ENCODE measurements at regions not wholly inside any gene's neighbourhood (a gene's known extent, or its start where the extent isn't known, plus 50 kb on each side); places are given as distances from the start of the nearest gene placed in this dataset.

DNA sequence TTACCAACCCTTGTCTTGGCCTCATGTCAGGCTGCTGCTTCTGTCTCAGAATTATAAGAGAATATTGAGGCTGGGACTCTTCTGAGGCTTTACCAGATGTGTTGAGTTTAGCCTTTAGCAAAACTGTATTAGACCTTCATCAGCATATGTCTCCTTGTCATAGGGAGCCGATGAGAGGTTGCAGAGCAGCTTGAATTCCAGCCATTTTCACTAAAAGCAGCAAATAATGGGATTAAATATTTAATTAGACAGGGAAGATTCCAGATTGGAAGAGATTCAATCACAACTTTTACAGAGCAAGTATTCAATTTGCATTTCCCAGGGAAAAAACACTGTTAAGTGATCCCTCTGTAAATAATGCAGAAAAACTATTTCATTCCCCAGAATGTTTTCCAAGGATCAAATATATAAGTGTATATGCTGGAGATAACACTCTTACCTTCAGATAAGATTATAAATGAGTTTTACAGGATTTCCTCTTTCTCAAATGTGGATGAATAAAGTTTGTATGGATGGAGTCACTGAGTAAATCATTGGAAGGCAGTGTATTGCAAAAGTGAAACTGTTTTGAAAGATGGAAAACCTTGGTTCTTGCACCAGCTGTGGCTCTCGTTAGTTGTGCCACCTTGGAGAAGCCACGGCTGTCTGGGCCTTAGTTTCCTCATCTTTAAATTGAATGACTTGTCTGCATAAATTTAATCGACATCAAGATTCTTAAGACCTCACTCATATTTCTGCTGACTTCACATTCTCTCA lies 466.4 kb upstream of the SGO1 start:
- FAIRE-seq = no peak

More for the DNA sequence above, 466.4 kb upstream of the SGO1 start:
- Histone ChIP-seq H3K23me2 (ENCODE audit: low read depth, low read length) (no peaks in the 10 kb centered on the region), H2BK12ac (ENCODE audit: low read depth, low read length) (no peak overlapping the region), H3K18ac (ENCODE audit: extremely low read depth, low read length) (no peak overlapping the region), H2AFZ (ENCODE audit: low read length) (0 out of 2 replicates have a peak overlapping the region, but pooled peaks have one; percentile 34), H2BK120ac (replicated peaks; ENCODE audit: low read depth, low read length) (no peak overlapping the region), H3K9ac (replicated peaks in 1 of 4; ENCODE audit: extremely low read depth in 1 of 4, low read depth in 3 of 4, low read length in 3 of 4) (no peak overlapping the region), H4K8ac (ENCODE audit: extremely low read depth, insufficient read depth, low read length) (no peak overlapping the region), H3K9me3 (ENCODE audit: insufficient read depth in 2 of 2, low read depth in 1 of 2, low read length in 1 of 2) (no peaks in the 10 kb centered on the region), H3K14ac (ENCODE audit: insufficient read length) (no peak overlapping the region), H3K4me2 (ENCODE audit: insufficient read depth in 1 of 2, low read depth in 2 of 2, low read length in 2 of 2) (no peak overlapping the region), H3K4me3 (ENCODE audit: extremely low read depth in 1 of 4, insufficient read depth in 2 of 4, low read depth in 3 of 4, low read length in 4 of 4) (no peak overlapping the region), H3K79me2 (ENCODE audit: control insufficient read depth in 1 of 2, insufficient read depth in 2 of 2, low read length in 2 of 2) (no peaks in the 10 kb centered on the region), H3K56ac (replicated peaks; ENCODE audit: insufficient read length, low read depth, low read length) (no peak overlapping the region), H3K79me1 (ENCODE audit: low read depth, low read length) (no peaks in the 10 kb centered on the region), H3K27me3 (replicated peaks in 1 of 4; ENCODE audit: control insufficient read depth in 3 of 4, extremely low read depth in 1 of 4, insufficient read depth in 3 of 4, low read length in 3 of 4) (no peaks in the 10 kb centered on the region), H2BK15ac (ENCODE audit: low read length) (no peak overlapping the region), H4K20me1 (replicated peaks in 1 of 2; ENCODE audit: control insufficient read depth in 1 of 2, insufficient read depth in 2 of 2, low read length in 2 of 2) (no peaks in the 10 kb centered on the region), H3K4me1 (replicated peaks in 1 of 4; ENCODE audit: control insufficient read depth in 3 of 4, insufficient read depth in 4 of 4, low read length in 3 of 4) (no peaks in the 10 kb centered on the region), H4K5ac (ENCODE audit: insufficient read length, low read depth, low read length) (no peak overlapping the region), H2AK5ac (ENCODE audit: low read depth, low read length) (no peak overlapping the region), H3K23ac (ENCODE audit: insufficient read length) (no peak overlapping the region), H2BK20ac (ENCODE audit: low read length) (no peak overlapping the region), H4K91ac (replicated peaks; ENCODE audit: insufficient read length, low read length) (no peak overlapping the region), H3K36me3 (ENCODE audit: control insufficient read depth in 2 of 4, insufficient read depth in 4 of 4, low read length in 3 of 4) (no peaks in the 10 kb centered on the region), H2BK5ac (ENCODE audit: low read depth, low read length) (no peak overlapping the region), H3K4ac (replicated peaks; ENCODE audit: insufficient read length, low read depth, low read length) (no peak overlapping the region), H3K27ac (ENCODE audit: low read depth, low read length) (no peak overlapping the region)
- no peak for TF ChIP-seq CEBPB (IDR thresholded peaks at IDR 0.05; ENCODE audit: low read depth, low read length)
- TF ChIP-seq EP300 (IDR thresholded peaks at IDR 0.05; ENCODE audit: borderline replicate concordance in 1 of 2, low read depth in 2 of 2, low read length in 2 of 2) = no peak
- no peak for TF ChIP-seq RXRA (IDR thresholded peaks at IDR 0.05; ENCODE audit: insufficient read depth, low read depth, low read length)
- no peak for TF ChIP-seq BCL11A (IDR thresholded peaks at IDR 0.05; ENCODE audit: low read depth in 2 of 2, low read length in 2 of 2)
- no peak for TF ChIP-seq SP1 (IDR thresholded peaks at IDR 0.05; ENCODE audit: low read depth, low read length)
- TF ChIP-seq CTBP2 (IDR thresholded peaks at IDR 0.05; ENCODE audit: borderline replicate concordance, insufficient read depth, insufficient read length, low read length) = no peak
- TF ChIP-seq, protein P1, sequence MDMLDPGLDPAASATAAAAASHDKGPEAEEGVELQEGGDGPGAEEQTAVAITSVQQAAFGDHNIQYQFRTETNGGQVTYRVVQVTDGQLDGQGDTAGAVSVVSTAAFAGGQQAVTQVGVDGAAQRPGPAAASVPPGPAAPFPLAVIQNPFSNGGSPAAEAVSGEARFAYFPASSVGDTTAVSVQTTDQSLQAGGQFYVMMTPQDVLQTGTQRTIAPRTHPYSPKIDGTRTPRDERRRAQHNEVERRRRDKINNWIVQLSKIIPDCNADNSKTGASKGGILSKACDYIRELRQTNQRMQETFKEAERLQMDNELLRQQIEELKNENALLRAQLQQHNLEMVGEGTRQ (IDR thresholded peaks at IDR 0.05; ENCODE audit: low read length) = no peak
- no peak for TF ChIP-seq RAD21 (IDR thresholded peaks at IDR 0.05 in 1 of 2, conservative IDR thresholded peaks at IDR 0.05 in 1 of 2; ENCODE audit: low read depth in 2 of 2, low read length in 2 of 2)
- no peak for TF ChIP-seq TCF12 (IDR thresholded peaks at IDR 0.05; ENCODE audit: low read depth, low read length)
- no peak for DNase-seq (ENCODE audit: low read depth in 1 of 2, low spot score in 2 of 2)
- 94% methylated on average over 4 of the region's 4 CpGs; no CpG with 5 or more reads in 1 of the 2 experiments for WGBS, 2 experiments (ENCODE audit: extremely low coverage in 1 of 2, insufficient coverage in 1 of 2, insufficient read length in 1 of 2, insufficient replicate concordance in 2 of 2, low coverage in 1 of 2, low lambda C conversion rate in 2 of 2, missing lambda C conversion rate in 1 of 2)
- ChIA-PET POLR2A (ENCODE audit: partially characterized antibody) (no interaction called here), CTCF (ENCODE audit: partially characterized antibody) (no interaction called here)
